Loucy (cell line): ENCODE measurements at regions not wholly inside any gene's neighbourhood (a gene's known extent, or its start where the extent isn't known, plus 50 kb on each side); places are given as distances from the start of the nearest gene placed in this dataset.

ENCODE experiments used
- H2AFZ ChIP-seq: fragments of 200-600 bp; sonication (generic); 2 replicates; pipeline ENCODE4 v1.6.0; 2016; ENCODE audit warnings: antibody characterized with exemption, mild to moderate bottlenecking, low read length, moderate library complexity
- H3F3A ChIP-seq: fragments of 200-600 bp; 2 replicates; pipeline ENCODE4 v1.6.0; 2016; ENCODE audit warnings: antibody characterized with exemption, low read depth, mild to moderate bottlenecking
- H3K27me3 ChIP-seq: fragments of 200-600 bp; sonication (generic); 2 replicates; pipeline ENCODE4 v1.6.1; 2014; ENCODE audit warnings: low read length, mild to moderate bottlenecking; ENCODE audit not compliant: insufficient read depth, poor library complexity, severe bottlenecking
- H3K36me3 ChIP-seq: fragments of 200-600 bp; sonication (generic); 2 replicates; pipeline ENCODE4 v1.6.1; 2016; ENCODE audit warnings: low read length; ENCODE audit not compliant: insufficient read depth
- H3K4me1 ChIP-seq: fragments of 200-600 bp; sonication (generic); 2 replicates; pipeline ENCODE4 v1.5.1; 2014; ENCODE audit warnings: low read length, mild to moderate bottlenecking; ENCODE audit not compliant: insufficient read depth, poor library complexity, severe bottlenecking
- H3K4me2 ChIP-seq: fragments of 200-600 bp; sonication (generic); 2 replicates; pipeline ENCODE4 v1.6.0; 2014; ENCODE audit warnings: antibody characterized with exemption, low read length, low read depth, mild to moderate bottlenecking; ENCODE audit not compliant: poor library complexity, severe bottlenecking
- H3K4me3 ChIP-seq: fragments of 200-600 bp; sonication (generic); 2 replicates; pipeline ENCODE4 v1.5.1; 2014; ENCODE audit warnings: low read length, mild to moderate bottlenecking, mixed read lengths; ENCODE audit not compliant: poor library complexity, severe bottlenecking
- H3K79me2 ChIP-seq: fragments of 200-600 bp; sonication (generic); 2 replicates; pipeline ENCODE4 v1.6.1; 2014; ENCODE audit warnings: low read length; ENCODE audit not compliant: insufficient read depth
- H3K9ac ChIP-seq: fragments of 200-600 bp; sonication (generic); 2 replicates; pipeline ENCODE4 v1.6.0; 2014; ENCODE audit warnings: mild to moderate bottlenecking, low read depth, low read length, moderate library complexity; ENCODE audit not compliant: poor library complexity, severe bottlenecking
- H3K9me2 ChIP-seq: fragments of 200-600 bp; sonication (generic); replicated peaks from 2 replicates; pipeline ENCODE4 v1.6.1; 2016; ENCODE audit warnings: low read depth, low read length, mixed read lengths
- H3K9me3 ChIP-seq: fragments of 200-600 bp; sonication (generic); 2 replicates; pipeline ENCODE4 v1.6.1; 2014; ENCODE audit warnings: mild to moderate bottlenecking, antibody characterized with exemption, low read length, low read depth; ENCODE audit not compliant: insufficient read depth
- H4K20me1 ChIP-seq: fragments of 200-600 bp; sonication (generic); 2 replicates; pipeline ENCODE4 v1.6.0; 2014; ENCODE audit warnings: antibody characterized with exemption, low read length, mild to moderate bottlenecking; ENCODE audit not compliant: insufficient read depth, poor library complexity, severe bottlenecking
- EZH2phosphoT487 ChIP-seq: fragments of 200-600 bp; IDR thresholded peaks from 2 replicates; pipeline ENCODE4 v1.6.1; 2018; ENCODE audit warnings: antibody characterized with exemption, mild to moderate bottlenecking, moderate library complexity, borderline replicate concordance
- TF ChIP-seq, protein P1 (sequence below): fragments of 200-600 bp; sonication (generic); conservative IDR thresholded peaks from 2 replicates; pipeline ENCODE4 v1.5.1; 2014; ENCODE audit warnings: mild to moderate bottlenecking, antibody characterized with exemption, low read length

GRCh38 chrX:122591546-122591945 is 592.5 kb upstream of the GRIA3 start:
- H3K36me3 ChIP-seq: no peaks in the 10 kb centered on the region
- H3K9me2 ChIP-seq: no peaks in the 10 kb centered on the region
- H2AFZ ChIP-seq: no peak overlapping the region
- TF ChIP-seq, protein P1, sequence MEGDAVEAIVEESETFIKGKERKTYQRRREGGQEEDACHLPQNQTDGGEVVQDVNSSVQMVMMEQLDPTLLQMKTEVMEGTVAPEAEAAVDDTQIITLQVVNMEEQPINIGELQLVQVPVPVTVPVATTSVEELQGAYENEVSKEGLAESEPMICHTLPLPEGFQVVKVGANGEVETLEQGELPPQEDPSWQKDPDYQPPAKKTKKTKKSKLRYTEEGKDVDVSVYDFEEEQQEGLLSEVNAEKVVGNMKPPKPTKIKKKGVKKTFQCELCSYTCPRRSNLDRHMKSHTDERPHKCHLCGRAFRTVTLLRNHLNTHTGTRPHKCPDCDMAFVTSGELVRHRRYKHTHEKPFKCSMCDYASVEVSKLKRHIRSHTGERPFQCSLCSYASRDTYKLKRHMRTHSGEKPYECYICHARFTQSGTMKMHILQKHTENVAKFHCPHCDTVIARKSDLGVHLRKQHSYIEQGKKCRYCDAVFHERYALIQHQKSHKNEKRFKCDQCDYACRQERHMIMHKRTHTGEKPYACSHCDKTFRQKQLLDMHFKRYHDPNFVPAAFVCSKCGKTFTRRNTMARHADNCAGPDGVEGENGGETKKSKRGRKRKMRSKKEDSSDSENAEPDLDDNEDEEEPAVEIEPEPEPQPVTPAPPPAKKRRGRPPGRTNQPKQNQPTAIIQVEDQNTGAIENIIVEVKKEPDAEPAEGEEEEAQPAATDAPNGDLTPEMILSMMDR: no peak
- no peak for TF ChIP-seq EZH2phosphoT487
- no peaks in the 10 kb centered on the region for H4K20me1 ChIP-seq
- H3K4me1 ChIP-seq: no peaks in the 10 kb centered on the region
- H3F3A ChIP-seq: no peaks in the 10 kb centered on the region
- no peak overlapping the region for H3K4me3 ChIP-seq
- no peaks in the 10 kb centered on the region for H3K9me3 ChIP-seq
- H3K79me2 ChIP-seq: no peaks in the 10 kb centered on the region
- H3K4me2 ChIP-seq: no peak overlapping the region
- no peak overlapping the region for H3K9ac ChIP-seq
- H3K27me3 ChIP-seq: no peaks in the 10 kb centered on the region

- no peaks in the 10 kb centered on the region for H3K36me3 ChIP-seq
- H3K9me2 ChIP-seq: no peaks in the 10 kb centered on the region
- no peak overlapping the region for H2AFZ ChIP-seq
- H3K9ac ChIP-seq: no peak overlapping the region
- no peaks in the 10 kb centered on the region for H3K79me2 ChIP-seq
- H3K27me3 ChIP-seq: no peaks in the 10 kb centered on the region
- no peak overlapping the region for H3K4me3 ChIP-seq
- TF ChIP-seq EZH2phosphoT487: no peak
- TF ChIP-seq, protein P1: no peak
- H4K20me1 ChIP-seq: no peaks in the 10 kb centered on the region
- no peaks in the 10 kb centered on the region for H3K4me1 ChIP-seq
- no peaks in the 10 kb centered on the region for H3F3A ChIP-seq
- no peak overlapping the region for H3K4me2 ChIP-seq
- H3K9me3 ChIP-seq: no peaks in the 10 kb centered on the region
These were observed 587.1 kb upstream of the GRIA3 start for GRCh38 chrX:122596998-122597397.

GRCh38 chrX:122622795-122623194 is 561.3 kb upstream of the GRIA3 start:
- H2AFZ ChIP-seq: no peak overlapping the region
- H3K27me3 ChIP-seq: no peaks in the 10 kb centered on the region
- no peak overlapping the region for H3K9ac ChIP-seq
- H4K20me1 ChIP-seq: no peaks in the 10 kb centered on the region
- H3K9me2 ChIP-seq: no peaks in the 10 kb centered on the region
- H3K36me3 ChIP-seq: no peaks in the 10 kb centered on the region
- H3K4me2 ChIP-seq: no peak overlapping the region
- H3K4me1 ChIP-seq: no peaks in the 10 kb centered on the region
- no peaks in the 10 kb centered on the region for H3K79me2 ChIP-seq
- no peaks in the 10 kb centered on the region for H3F3A ChIP-seq
- TF ChIP-seq, protein P1: no peak
- TF ChIP-seq EZH2phosphoT487: no peak
- no peak overlapping the region for H3K4me3 ChIP-seq
- H3K9me3 ChIP-seq: no peaks in the 10 kb centered on the region
